HG03066 (cell line): ENCODE measurements at regions not wholly inside any gene's neighbourhood (a gene's known extent, or its start where the extent isn't known, plus 50 kb on each side); places are given as distances from the start of the nearest gene placed in this dataset.

Experiments
- ATAC-seq: cut with Tn5 transposase; IDR thresholded peaks from one replicate; pipeline ENCODE4 v1.9.1; 2021; ENCODE audit warnings: low read depth; ENCODE audit not compliant: unreplicated experiment

- ATAC-seq: no peak
Measured at GRCh38 chr2:59720296-59720866, 833.1 kb downstream of the BCL11A start.

- ATAC-seq: no peak
Measured at GRCh38 chr2:59713577-59713976, 839.9 kb downstream of the BCL11A start.

GRCh38 chr2:59711121-59711520 lies 842.3 kb downstream of the BCL11A start:
- ATAC-seq: no peak

DNA sequence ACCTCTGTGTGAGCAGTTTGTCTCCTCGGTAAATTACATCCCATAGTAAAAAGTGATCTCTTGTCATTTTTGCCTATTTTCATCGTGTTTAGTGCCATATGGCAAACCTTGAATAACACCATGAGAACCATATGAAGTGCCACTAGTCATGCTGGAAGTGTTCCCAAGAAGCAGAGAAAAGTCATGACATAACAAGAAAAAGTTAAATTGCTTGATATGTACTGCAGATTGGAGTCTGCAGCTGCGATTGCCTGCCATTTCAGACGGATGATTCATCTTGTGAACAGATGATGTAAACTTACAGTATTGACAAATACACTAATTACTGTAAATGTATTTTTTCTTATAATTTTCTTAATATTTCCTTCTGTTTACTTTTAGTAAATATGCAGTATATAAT lies 846.7 kb downstream of the BCL11A start:
- ATAC-seq: no peak

GRCh38 chr2:59703796-59704195 lies 849.7 kb downstream of the BCL11A start:
- ATAC-seq: no peak

DNA sequence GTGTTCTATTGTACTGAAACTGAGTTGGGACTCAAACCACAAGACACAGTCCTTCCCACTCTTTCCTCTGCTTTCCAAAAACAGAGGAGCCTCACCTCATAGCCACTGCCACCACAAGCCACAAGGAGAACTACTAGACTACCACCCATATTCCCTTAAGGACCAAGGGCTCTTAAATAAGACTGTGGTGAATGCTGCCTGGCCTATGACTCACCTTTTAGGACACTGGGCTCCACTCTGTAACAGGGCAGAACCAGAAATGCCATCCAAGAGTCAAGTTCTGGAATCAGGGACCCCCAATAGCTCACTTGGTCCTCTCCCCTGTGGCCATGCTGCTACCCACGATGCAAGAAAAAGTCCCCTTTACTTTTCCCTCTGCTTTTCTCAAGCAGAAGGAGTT lies 851.4 kb downstream of the BCL11A start:
- ATAC-seq: no peak

DNA sequence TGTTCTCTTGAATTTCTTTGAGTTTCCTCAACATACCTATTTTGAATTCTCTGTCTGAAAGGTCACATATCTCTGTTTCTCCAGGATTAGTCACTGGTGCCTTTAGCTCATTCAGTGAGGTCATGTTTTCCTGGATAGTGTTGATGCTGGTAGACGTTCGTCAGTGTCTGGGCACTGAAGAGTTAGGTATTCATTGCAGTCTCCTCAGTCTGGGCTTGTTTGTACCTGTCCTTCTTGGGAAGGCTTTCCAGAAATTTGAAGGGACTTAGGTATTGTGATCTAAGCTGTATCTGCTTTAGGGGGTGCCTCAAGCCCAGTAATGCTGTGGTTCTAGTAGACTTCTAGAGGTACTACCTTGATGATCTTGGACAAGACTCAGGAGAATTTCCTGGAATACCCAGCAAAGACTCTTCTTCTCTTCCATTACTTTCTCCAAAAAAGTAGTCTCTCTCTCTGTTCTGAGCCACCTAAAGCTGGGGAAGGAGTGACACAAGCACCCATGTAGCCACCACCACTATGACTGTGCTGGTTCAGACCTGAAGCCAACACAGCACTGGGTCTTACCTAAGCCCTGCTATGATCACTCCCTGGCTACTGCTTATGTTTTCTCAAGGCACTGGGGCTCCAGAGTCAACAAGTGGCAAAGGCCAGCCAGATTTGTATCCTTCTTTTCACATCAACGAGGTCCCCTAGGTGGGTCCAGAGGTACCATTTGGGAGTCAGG lies 852.0 kb downstream of the BCL11A start:
- no peak for ATAC-seq

GRCh38 chr2:59694176-59694575 lies 859.3 kb downstream of the BCL11A start:
- no peak for ATAC-seq

DNA sequence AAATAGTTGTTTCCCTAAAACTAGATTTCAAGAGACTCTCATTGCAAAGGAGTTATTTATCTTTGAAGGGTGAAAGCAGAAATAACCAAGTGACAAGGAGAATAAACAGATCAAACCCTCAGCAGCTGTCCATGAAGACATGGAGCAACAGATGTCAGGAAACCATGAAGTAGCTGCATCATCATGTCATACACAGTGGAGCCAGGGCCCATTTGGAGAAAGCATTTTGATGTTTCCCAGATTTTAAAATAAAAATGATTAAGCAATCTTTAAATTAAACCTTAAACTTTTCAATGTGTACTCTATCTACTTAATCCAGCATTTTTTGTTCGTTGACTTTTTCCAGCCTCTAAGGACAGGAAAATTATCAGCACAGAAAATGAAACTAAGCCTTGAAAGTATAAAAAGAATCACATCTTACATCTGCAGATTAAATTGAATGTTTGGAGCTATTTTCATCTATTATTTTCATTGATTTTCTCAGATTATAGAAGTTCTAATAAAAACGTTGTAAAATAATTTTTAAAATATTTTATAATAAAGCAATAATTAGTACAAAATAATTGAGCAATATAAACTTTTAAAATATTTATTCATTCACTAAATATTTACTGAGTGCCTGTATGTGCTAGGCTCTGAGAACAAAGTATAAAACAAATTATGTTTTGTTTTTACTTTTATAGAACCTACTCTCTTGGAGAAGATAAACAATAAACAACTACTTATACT lies 860.1 kb downstream of the BCL11A start:
- no peak for ATAC-seq

DNA sequence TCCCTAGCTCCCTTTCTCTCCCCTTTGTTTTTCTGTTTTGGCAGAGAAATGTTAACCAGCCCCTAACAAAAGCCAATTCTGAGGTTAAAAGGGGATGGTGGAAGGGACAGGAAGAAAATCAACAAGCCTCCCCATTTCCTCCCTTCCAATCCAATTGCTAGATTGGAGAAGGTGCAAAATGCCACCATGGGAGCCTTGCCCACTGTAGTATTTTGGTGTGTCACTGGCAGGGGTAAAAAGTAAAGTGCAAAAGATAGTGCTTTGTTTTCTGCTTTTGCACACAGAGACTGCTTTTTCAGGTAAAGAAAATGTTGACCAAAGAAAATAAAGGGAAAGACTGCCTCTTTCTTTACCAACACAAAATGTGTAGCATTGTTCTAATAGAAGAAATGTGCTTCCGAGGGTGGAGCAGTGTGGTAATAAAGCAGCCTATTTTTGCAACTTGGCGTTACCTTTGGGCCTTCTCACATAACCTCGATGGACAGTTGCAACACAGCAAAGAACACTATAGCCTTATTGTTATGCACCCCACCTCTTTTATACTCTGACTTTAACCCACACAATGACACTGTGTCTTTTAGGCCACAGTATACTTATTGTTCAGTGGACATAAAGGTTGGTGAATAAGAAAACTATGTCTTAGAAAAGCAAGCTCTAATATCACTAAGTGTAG lies 861.8 kb downstream of the BCL11A start:
- ATAC-seq: no peak

DNA sequence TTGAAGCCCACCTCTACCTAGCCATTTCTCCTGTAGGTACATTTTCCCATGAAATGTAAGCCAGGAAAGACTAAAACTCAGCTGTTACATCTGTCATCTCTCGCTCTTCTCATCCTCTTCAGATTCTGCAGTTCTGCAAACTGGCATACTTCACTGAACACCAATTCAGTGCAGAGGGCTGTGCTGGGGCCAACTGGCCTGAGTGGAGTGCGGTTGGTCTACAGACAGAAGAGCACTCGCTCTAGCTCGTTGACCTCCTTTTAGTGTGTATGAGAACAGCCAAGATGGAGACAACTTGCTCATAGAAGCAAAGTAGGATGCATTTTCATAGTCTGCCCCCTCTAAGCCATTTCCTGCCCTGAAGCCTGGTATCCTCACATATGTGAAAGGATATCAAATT lies 862.6 kb downstream of the BCL11A start:
- ATAC-seq: no peak

- ATAC-seq: no peak
Measured at GRCh38 chr2:59684771-59685166, 868.7 kb downstream of the BCL11A start.

DNA sequence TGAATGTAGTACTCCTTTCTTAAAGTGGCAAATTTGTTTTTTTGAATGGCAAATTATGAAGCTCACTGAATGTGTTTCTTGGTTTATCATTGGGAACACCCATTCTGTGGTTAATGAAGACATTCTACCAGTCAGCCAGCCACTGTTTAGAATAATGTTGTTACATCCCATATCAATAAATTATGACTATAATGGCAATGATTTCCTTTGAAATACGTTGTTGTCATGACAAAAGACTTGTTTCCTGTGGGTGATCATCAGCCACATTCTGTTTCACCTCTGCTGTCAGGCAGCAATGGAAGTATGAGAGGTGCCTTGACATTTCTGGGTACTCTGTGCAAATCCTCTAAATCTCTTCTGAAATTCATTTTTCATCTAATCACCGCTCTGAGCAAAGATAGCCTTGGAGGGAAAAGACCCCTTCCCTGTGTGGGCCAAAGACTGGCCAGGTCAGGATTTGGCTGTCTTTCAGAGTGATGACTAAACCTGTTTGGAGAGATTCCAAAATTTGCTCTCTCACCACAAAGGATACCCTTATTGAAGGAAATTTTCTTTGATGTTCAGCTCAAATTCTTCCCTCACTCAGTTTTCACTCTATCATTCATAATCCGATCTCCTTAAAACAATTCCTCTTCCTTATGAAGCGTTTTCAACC lies 869.2 kb downstream of the BCL11A start:
- ATAC-seq: no peak

- ATAC-seq: no peak
Measured at GRCh38 chr2:59680863-59681262, 872.6 kb downstream of the BCL11A start.

GRCh38 chr2:59677158-59677557 lies 876.3 kb downstream of the BCL11A start:
- no peak for ATAC-seq

GRCh38 chr2:59674100-59674499 lies 879.4 kb downstream of the BCL11A start:
- ATAC-seq: no peak

DNA sequence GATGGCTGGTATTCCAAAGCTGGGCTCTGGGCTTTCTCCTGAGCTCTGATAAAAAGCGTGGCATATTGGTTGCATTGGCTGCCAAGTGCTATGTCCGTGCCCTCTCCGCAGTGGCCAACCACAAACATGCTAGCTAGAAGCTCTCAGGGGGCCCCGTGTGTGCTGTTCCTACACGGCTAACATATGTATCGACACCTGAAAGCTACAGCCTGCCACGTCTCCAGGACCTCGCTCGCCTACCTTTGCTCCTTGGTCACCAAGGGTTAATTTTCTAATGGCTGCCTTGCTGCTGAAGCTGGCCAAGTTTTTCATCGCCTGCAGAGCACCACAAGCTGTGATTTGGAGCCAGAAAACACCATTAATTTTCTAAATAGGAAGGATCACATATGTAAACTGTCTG lies 888.4 kb downstream of the BCL11A start:
- no peak for ATAC-seq

DNA sequence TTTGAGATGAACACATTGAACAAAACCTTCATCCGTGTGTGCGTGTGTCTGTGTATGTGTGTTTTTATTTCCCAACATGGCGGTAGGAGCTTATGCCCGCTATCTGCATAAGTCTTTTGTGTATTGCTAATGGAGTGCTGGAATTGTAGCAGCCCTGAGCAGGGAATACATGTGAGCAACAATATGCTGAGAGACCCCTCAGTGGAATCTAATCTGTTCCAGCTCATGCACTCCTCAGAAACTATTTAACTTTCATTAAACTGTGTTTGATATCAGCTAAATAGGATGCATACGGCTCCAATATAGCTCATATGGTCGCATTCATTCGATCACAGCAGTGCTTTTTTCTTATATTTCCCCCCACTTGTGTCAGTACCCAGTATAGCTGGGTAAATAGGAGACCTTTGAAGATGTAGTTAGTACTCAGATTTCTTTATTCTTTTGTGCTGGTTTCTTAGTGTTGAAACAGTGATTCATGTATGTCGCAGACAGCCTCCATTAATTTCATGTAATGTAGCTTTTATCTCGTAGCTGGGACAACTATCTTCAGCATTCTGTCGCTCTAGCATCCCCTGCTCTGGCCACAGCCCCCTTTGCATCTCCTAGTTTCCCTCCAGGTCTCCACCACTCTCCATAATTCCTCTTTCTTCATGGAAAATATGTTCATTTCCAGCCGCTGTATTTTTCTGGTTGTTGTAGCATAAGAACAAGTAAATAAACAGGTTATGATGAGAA lies 891.2 kb downstream of the BCL11A start:
- no peak for ATAC-seq

DNA sequence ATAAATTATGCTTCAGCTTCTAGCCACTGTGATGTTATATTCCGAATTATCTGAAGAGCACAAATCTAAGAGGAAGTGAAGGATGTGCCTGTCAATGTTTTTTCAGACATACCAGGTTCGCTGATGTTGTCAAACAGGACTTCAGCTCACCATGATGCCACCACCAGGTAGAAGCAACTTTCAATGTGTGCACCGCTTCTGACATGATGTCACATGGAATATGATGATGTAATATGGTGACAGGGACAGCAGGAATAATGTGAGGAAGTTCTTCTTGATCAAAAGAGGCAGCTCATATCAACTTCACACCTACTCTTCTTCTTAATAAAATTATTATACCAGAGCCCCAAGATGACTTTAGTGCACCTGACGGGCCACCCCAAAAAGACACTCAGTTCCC lies 893.2 kb downstream of the BCL11A start:
- no peak for ATAC-seq

- ATAC-seq: no peak
Measured at GRCh38 chr2:59658906-59659635, 894.4 kb downstream of the BCL11A start.
